Stimulated activated naive CD4-positive, alpha-beta T cell treated with Interleukin-2 at 50 U/mL for 16 hours (primary cell): ENCODE measurements at regions not wholly inside any gene's neighbourhood (a gene's known extent, or its start where the extent isn't known, plus 50 kb on each side); places are given as distances from the start of the nearest gene placed in this dataset.
"Not testable (repeated sequence)": the region's sequence is repeated elsewhere in the genome, so short reads cannot be mapped to it uniquely, and the experiment has no call there.

Source experiments
- DNase-seq: peaks from one replicate; lab custom pipeline; 2025; lab: John Stamatoyannopoulos, UW

- no peak for DNase-seq
These were observed 235.2 kb downstream of the TLE3 start for GRCh38 chr15:69862540-69862939.

GRCh38 chr15:69863446-69863845, 234.3 kb downstream of the TLE3 start:
- no peak for DNase-seq

GRCh38 chr15:69865369-69865768, 232.3 kb downstream of the TLE3 start:
- DNase-seq: no peak

GRCh38 chr15:69868756-69869155, 229.0 kb downstream of the TLE3 start:
- no peak for DNase-seq

- DNase-seq: no peak
These were observed 228.4 kb downstream of the TLE3 start for GRCh38 chr15:69869291-69869690.

GRCh38 chr15:69869881-69870505, 227.7 kb downstream of the TLE3 start:
- no peak for DNase-seq

GRCh38 chr15:69871511-69872134, 226.1 kb downstream of the TLE3 start:
- no peak for DNase-seq

- no peak for DNase-seq
These were observed 223.9 kb downstream of the TLE3 start for GRCh38 chr15:69873807-69874206.

GRCh38 chr15:69874321-69874720, 223.4 kb downstream of the TLE3 start:
- no peak for DNase-seq

GRCh38 chr15:69876064-69876940, 221.4 kb downstream of the TLE3 start:
- DNase-seq: no peak

- not testable (repeated sequence) for DNase-seq
These were observed 217.8 kb downstream of the TLE3 start for GRCh38 chr15:69879963-69880362.

GRCh38 chr15:69880571-69881301, 217.0 kb downstream of the TLE3 start:
- DNase-seq: no peak

GRCh38 chr15:69881302-69881670, 216.4 kb downstream of the TLE3 start:
- no peak for DNase-seq

- DNase-seq: no peak
These were observed 216.0 kb downstream of the TLE3 start for GRCh38 chr15:69881766-69882165.

- no peak for DNase-seq
These were observed 214.4 kb downstream of the TLE3 start for GRCh38 chr15:69883306-69883705.

GRCh38 chr15:69885173-69885955, 212.4 kb downstream of the TLE3 start:
- DNase-seq: no peak

- no peak for DNase-seq
These were observed 210.7 kb downstream of the TLE3 start for GRCh38 chr15:69887009-69887408.

- no peak for DNase-seq
These were observed 210.2 kb downstream of the TLE3 start for GRCh38 chr15:69887553-69887952.

GRCh38 chr15:69888406-69888805, 209.3 kb downstream of the TLE3 start:
- DNase-seq: no peak

- DNase-seq: no peak
These were observed 206.6 kb downstream of the TLE3 start for GRCh38 chr15:69891070-69891536.

- no peak for DNase-seq
These were observed 206.1 kb downstream of the TLE3 start for GRCh38 chr15:69891606-69892005.
